ENCODE measurements at regions not wholly inside any gene's neighbourhood (a gene's known extent, or its start where the extent isn't known, plus 50 kb on each side); places are given as distances from the start of the nearest gene placed in this dataset.
A peak's percentile ranks its signal among the peaks of the same experiment; 100 is the strongest.
"Not testable (repeated sequence)": the region's sequence is repeated elsewhere in the genome, so short reads cannot be mapped to it uniquely, and the experiment has no call there.

DNA sequence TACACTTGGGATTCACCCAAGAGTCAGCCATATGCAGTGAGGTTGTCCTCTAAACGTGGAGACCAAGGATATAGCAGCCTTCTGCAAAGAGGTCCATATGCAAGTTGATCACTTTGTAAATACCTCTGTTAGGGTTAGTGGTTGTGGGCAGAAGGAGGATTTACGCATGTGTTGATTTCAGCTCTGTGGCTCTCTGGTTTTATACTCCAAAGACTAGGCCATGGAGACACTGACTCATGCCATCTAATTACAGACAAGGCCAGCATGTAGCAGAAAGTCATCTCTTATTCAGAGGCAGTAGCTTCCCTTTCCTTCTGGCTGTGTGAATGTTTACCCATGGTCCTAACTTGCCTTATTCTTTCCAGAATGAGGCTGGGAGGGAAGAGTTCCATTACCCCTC is 140.9 kb upstream of the GOLGA6L4 start:
- DNase-seq = not testable (repeated sequence)

DNA sequence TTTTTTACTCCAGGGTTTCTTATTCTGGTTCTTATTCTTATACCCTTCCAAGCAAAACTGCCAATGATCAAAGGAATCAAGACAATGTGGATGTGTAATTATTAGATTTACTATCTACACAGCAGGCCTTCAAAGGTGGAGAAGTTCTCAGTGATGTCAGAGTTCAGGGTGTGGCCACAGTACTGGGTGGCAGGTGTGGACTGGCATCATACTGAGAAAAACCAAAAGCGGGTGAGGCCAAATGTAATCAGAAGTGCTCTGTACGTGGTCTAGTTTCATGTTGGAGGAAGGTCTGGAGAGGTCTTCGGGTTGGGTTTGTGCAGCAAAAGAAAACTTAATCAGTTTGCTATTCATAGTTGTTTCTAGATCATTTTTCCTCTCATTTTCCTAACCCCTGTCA is 138.5 kb upstream of the GOLGA6L4 start:
- not testable (repeated sequence) for DNase-seq

DNA sequence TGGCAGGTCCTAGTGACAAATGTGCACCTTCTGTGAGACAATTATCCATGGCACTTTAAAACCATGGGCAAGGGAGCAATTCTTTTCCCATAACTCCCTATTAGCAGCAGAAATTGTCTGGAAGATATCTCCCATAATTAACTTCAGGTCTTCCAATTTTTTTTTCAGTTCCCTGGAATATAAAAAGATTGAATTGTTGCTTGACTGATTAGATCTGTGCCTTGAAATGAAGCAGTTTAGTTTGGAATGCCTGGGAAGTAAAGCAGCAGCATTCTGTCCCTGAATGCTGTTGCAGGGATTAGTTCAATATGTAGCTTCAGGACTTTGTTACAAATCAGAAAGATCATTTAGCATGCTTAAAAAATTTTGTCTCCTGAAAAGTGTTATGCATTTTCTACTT is 137.0 kb upstream of the GOLGA6L4 start:
- DNase-seq = no peak

- no peak for DNase-seq
Observed at GRCh38 chr15:84099181-84099580, 136.4 kb upstream of the GOLGA6L4 start.

GRCh38 chr15:84103345-84103744 is 132.2 kb upstream of the GOLGA6L4 start:
- DNase-seq = no peak

- no peak for DNase-seq
Observed at GRCh38 chr15:84104853-84105252, 130.7 kb upstream of the GOLGA6L4 start.

GRCh38 chr15:84108728-84109127 is 126.8 kb upstream of the GOLGA6L4 start:
- DNase-seq = no peak

- DNase-seq = no peak
Observed at GRCh38 chr15:84111575-84111974, 124.0 kb upstream of the GOLGA6L4 start.

GRCh38 chr15:84112025-84112424 is 123.5 kb upstream of the GOLGA6L4 start:
- no peak for DNase-seq

GRCh38 chr15:84113919-84114318 is 121.7 kb upstream of the GOLGA6L4 start:
- no peak for DNase-seq

DNA sequence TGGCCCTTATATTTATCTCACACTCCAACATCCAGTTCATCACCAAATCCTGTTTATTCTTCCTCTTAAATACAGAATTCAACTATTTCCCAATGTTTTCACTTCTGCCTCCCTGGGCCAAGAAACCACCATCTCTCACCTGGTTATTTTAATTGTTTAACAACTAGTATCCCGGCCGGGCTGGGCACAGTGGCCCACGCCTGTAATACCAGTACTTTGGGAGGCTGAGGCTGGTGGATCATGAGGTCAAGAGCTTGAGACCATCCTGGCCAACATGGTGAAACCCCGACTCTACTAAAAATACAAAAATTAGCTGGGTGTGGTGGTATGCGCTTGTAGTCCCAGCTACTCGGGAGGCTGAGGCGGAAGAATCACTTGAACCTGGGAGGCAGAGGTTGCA is 120.9 kb upstream of the GOLGA6L4 start:
- DNase-seq = not testable (repeated sequence)

DNA sequence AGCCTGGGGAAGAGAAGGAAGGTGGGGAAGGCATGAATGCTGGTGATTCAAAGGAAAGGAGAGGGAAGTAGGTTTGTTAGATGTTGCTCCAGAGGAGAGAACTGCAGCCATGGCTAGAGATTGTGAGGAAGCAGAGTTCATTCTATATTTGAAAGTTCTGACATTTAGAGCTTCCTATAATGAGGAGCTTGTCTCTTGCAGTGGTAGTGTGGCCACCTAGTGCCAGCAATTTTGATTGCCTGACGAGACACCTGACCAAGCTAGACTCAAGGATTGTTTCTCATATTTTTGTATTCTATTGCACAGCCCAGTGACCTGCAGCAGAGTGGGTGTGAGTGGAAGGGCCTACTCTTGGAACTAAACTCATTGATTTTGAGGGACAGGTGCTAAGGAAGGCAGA is 116.2 kb upstream of the GOLGA6L4 start:
- DNase-seq = not testable (repeated sequence)

DNA sequence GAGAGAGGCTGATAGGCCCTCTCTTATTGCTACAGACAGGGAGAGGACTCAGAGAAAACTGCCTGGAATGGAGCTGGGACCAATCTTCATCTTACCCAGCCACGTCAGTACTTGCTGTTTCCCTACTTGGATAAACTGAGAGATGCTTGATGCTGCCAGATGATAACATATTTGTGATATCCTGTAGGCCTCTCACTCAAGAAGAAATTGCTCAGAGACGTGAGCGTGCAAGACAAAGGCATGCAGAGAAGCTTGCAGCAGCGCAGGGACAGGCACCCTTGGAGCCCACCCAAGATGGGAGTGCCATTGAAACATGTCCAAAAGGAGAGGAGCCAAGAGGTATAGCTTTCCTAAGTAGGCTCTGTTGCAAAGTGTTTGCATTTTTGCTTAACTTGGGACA is 114.7 kb upstream of the GOLGA6L4 start:
- not testable (repeated sequence) for DNase-seq

- not testable (repeated sequence) for DNase-seq
Observed at GRCh38 chr15:84128706-84129105, 106.9 kb upstream of the GOLGA6L4 start.

DNA sequence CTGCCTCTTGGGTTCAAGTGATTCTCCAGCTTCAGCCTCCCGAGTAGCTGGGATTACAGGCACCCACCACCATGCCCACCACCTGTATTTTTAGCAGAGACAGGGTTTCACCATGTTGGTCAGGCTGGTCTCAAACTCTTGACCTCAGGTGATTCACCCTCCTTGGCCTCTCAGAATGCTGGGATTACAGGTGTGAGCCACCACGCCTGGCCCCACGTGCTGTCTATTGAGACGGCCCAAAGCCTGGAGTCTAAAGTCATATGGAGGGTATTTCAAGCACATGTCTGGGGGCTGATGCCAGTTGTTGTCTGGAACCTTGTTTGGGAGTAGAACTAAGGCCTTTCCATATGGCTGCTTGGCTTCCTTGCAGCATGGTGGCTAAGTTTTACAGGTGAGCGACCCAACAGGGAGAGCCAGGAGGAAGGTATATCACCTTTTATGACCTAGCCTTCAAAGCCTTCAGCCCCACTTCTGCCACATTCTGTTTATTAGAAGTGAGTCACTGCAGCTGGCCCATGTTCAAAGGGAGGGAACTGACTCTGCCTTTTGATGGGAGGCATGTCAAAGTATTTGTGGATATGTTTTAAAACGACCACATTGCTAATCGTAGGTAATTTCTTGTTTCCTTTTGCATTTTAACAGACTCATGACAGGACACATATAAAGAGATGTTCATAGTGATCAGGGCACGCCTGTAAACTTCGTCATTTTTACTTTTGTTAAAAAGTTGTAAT is 105.3 kb upstream of the GOLGA6L4 start:
- DNase-seq = not testable (repeated sequence)

DNA sequence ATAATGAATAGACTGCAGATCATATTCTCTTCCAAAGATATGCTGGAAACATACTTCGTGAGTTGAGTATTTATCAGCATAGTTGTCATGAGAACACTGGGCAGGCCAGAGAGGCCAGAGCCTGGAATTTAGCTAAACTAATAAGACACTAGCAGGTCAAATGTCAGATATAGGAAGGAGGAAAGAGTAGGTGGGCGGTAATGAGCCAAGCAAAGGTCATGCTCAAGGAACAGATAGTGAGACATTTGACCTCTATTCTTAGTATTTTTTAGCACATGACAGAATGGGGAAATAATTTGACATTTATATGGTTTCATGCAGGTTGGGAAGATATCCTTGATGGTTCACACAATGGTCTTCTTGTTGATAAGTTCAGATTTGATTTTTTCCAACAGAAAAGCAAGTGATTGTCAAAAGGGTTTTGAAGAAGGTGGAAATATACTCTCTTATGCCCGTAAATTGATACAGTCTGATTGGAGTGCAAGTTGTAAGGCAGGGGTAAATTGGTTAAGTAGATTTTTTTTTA is 99.6 kb upstream of the GOLGA6L4 start:
- not testable (repeated sequence) for DNase-seq

GRCh38 chr15:84142888-84143337 is 92.7 kb upstream of the GOLGA6L4 start:
- peak; percentile 83 for DNase-seq

- no peak for DNase-seq
Observed at GRCh38 chr15:84143753-84144314, 91.7 kb upstream of the GOLGA6L4 start.

DNA sequence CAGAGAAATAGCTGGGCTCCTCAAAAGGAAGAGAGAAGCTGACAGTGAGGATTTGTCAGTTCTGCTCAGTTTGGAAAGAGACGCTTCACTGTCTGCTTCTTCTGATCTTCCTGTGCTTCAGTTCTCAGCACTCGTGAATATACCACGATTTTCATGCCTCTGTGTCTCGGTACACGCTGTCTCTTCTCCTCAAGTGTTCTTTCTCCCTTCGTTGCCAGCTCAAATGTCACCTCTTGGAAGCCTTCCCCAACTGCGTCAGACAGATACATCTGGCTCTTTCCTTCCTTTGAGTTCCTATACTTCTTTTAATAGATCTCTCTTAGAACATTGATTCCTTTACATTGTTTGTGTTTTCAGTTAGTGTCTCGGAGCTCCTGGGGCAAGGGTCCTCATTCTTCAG is 90.6 kb upstream of the GOLGA6L4 start:
- not testable (repeated sequence) for DNase-seq

GRCh38 chr15:84146299-84146698 is 89.3 kb upstream of the GOLGA6L4 start:
- not testable (repeated sequence) for DNase-seq

DNA sequence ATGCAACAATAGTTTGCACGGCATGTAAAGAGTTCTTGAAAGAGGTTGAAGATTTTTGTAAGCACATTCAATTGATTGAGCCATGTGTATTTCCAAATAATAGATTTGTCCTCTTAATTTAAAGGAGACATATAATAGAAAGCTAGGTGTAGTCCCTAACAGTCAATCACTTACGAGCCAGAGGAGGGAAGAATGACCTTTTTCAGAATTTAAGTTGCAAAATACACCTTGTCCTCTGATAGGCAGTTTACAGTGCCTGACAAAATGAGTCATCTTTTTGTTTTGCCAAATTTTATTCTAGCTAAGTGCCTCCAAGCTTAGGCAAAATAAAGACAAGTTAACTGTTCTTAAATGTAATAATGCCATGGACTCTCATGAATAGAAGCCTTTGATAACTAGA is 88.3 kb upstream of the GOLGA6L4 start:
- DNase-seq = not testable (repeated sequence)

- DNase-seq = no peak
Observed at GRCh38 chr15:84151205-84151931, 84.2 kb upstream of the GOLGA6L4 start.

DNA sequence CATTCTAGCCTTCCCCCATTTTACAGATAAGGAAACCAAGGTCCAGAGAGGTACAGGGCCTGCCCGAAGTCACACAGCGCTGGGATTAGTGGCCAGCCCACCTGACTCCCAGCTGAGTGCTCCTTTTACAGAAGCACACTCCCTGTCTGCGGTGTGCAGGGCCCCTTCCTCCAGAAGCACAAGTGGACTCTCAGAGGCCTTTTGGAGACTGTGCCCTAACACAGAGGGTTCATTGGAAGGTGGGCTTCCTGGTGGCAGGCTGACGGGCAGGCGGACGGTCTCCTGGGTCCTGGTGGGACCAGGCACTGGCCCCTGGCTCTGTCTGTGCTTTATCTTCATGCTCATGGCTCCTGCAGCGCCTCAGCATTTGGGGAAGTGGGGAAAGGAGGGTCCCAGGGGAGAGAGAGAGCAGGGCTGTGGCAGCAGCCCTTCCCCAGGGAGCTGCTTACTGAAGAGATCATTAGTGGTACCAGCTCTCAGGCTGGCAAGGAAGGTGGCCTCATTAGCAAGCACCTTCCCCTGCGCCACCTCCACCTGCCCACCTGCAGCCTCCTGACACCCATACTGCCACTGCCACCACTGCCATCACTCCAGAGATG is 83.1 kb upstream of the GOLGA6L4 start:
- DNase-seq = not testable (repeated sequence)
